Loucy (cell line): ENCODE measurements at regions not wholly inside any gene's neighbourhood (a gene's known extent, or its start where the extent isn't known, plus 50 kb on each side); places are given as distances from the start of the nearest gene placed in this dataset.

ENCODE experiments used
- H2AFZ ChIP-seq: fragments of 200-600 bp; sonication (generic); 2 replicates; pipeline ENCODE4 v1.6.0; 2016; ENCODE audit warnings: antibody characterized with exemption, mild to moderate bottlenecking, low read length, moderate library complexity
- H3F3A ChIP-seq: fragments of 200-600 bp; 2 replicates; pipeline ENCODE4 v1.6.0; 2016; ENCODE audit warnings: antibody characterized with exemption, low read depth, mild to moderate bottlenecking
- H3K27me3 ChIP-seq: fragments of 200-600 bp; sonication (generic); 2 replicates; pipeline ENCODE4 v1.6.1; 2014; ENCODE audit warnings: low read length, mild to moderate bottlenecking; ENCODE audit not compliant: insufficient read depth, poor library complexity, severe bottlenecking
- H3K36me3 ChIP-seq: fragments of 200-600 bp; sonication (generic); 2 replicates; pipeline ENCODE4 v1.6.1; 2016; ENCODE audit warnings: low read length; ENCODE audit not compliant: insufficient read depth
- H3K4me1 ChIP-seq: fragments of 200-600 bp; sonication (generic); 2 replicates; pipeline ENCODE4 v1.5.1; 2014; ENCODE audit warnings: low read length, mild to moderate bottlenecking; ENCODE audit not compliant: insufficient read depth, poor library complexity, severe bottlenecking
- H3K4me2 ChIP-seq: fragments of 200-600 bp; sonication (generic); 2 replicates; pipeline ENCODE4 v1.6.0; 2014; ENCODE audit warnings: antibody characterized with exemption, low read length, low read depth, mild to moderate bottlenecking; ENCODE audit not compliant: poor library complexity, severe bottlenecking
- H3K4me3 ChIP-seq: fragments of 200-600 bp; sonication (generic); 2 replicates; pipeline ENCODE4 v1.5.1; 2014; ENCODE audit warnings: low read length, mild to moderate bottlenecking, mixed read lengths; ENCODE audit not compliant: poor library complexity, severe bottlenecking
- H3K79me2 ChIP-seq: fragments of 200-600 bp; sonication (generic); 2 replicates; pipeline ENCODE4 v1.6.1; 2014; ENCODE audit warnings: low read length; ENCODE audit not compliant: insufficient read depth
- H3K9ac ChIP-seq: fragments of 200-600 bp; sonication (generic); 2 replicates; pipeline ENCODE4 v1.6.0; 2014; ENCODE audit warnings: mild to moderate bottlenecking, low read depth, low read length, moderate library complexity; ENCODE audit not compliant: poor library complexity, severe bottlenecking
- H3K9me2 ChIP-seq: fragments of 200-600 bp; sonication (generic); replicated peaks from 2 replicates; pipeline ENCODE4 v1.6.1; 2016; ENCODE audit warnings: low read depth, low read length, mixed read lengths
- H3K9me3 ChIP-seq: fragments of 200-600 bp; sonication (generic); 2 replicates; pipeline ENCODE4 v1.6.1; 2014; ENCODE audit warnings: mild to moderate bottlenecking, antibody characterized with exemption, low read length, low read depth; ENCODE audit not compliant: insufficient read depth
- H4K20me1 ChIP-seq: fragments of 200-600 bp; sonication (generic); 2 replicates; pipeline ENCODE4 v1.6.0; 2014; ENCODE audit warnings: antibody characterized with exemption, low read length, mild to moderate bottlenecking; ENCODE audit not compliant: insufficient read depth, poor library complexity, severe bottlenecking
- CTCF ChIP-seq: fragments of 200-600 bp; sonication (generic); conservative IDR thresholded peaks from 2 replicates; pipeline ENCODE4 v1.5.1; 2014; ENCODE audit warnings: mild to moderate bottlenecking, antibody characterized with exemption, low read length
- EZH2phosphoT487 ChIP-seq: fragments of 200-600 bp; IDR thresholded peaks from 2 replicates; pipeline ENCODE4 v1.6.1; 2018; ENCODE audit warnings: antibody characterized with exemption, mild to moderate bottlenecking, moderate library complexity, borderline replicate concordance

DNA sequence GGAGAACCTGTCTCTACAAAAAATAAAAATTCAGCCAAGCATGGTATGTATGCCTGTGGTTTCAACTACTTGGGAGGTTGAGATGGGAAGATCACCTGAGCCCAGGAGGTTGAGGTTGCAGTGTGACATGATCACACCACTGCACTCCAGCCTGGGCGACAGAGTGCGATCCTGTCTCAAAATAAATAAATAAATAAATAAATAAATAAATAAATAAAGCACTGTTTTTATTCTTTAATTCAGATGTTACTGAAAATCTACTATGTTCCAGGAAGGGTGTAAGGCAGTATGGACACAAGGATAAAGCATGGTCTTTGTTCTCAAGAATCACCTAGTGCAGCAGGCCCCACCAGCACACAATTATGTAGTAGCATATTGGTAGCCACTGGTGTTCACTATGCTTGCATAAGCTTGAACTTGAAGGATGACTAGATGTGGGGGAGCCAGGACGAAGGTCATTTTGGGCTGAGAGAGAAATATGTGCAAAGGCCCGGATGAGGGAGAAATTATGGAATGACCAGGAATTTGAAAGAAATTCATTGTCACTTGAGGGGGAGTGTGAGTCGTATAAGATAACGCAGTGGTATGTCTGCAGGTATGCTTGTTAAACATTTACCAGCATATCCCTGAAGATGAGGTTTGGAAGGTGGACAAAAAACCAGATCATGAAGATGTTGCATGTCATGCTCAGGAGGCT, 70.2 kb upstream of the CD180 start:
- H3K4me1 ChIP-seq = no peaks in the 10 kb centered on the region
- H3F3A ChIP-seq = no peaks in the 10 kb centered on the region
- no peaks in the 10 kb centered on the region for H3K27me3 ChIP-seq
- no peaks in the 10 kb centered on the region for H3K9me2 ChIP-seq
- no peaks in the 10 kb centered on the region for H3K79me2 ChIP-seq
- no peak overlapping the region for H3K4me3 ChIP-seq
- no peaks in the 10 kb centered on the region for H4K20me1 ChIP-seq
- no peak overlapping the region for H3K9ac ChIP-seq
- no peaks in the 10 kb centered on the region for H3K36me3 ChIP-seq
- H2AFZ ChIP-seq = no peak overlapping the region
- H3K4me2 ChIP-seq = no peak overlapping the region
- TF ChIP-seq CTCF (no peak), EZH2phosphoT487 (no peak)
- H3K9me3 ChIP-seq = no peaks in the 10 kb centered on the region

GRCh38 chr5:67265951-67266350, 69.4 kb upstream of the CD180 start:
- TF ChIP-seq CTCF (no peak), EZH2phosphoT487 (no peak)
- no peaks in the 10 kb centered on the region for H3K9me3 ChIP-seq
- no peak overlapping the region for H3K4me3 ChIP-seq
- no peak overlapping the region for H3K4me2 ChIP-seq
- no peaks in the 10 kb centered on the region for H4K20me1 ChIP-seq
- H3K27me3 ChIP-seq = no peaks in the 10 kb centered on the region
- H3K9ac ChIP-seq = no peak overlapping the region
- no peaks in the 10 kb centered on the region for H3K9me2 ChIP-seq
- no peaks in the 10 kb centered on the region for H3K4me1 ChIP-seq
- no peak overlapping the region for H2AFZ ChIP-seq
- H3F3A ChIP-seq = no peaks in the 10 kb centered on the region
- no peaks in the 10 kb centered on the region for H3K79me2 ChIP-seq
- no peaks in the 10 kb centered on the region for H3K36me3 ChIP-seq

GRCh38 chr5:67263656-67264408, 67.2 kb upstream of the CD180 start:
- Histone ChIP-seq H3F3A (no peaks in the 10 kb centered on the region), H4K20me1 (no peaks in the 10 kb centered on the region), H3K9ac (no peak overlapping the region), H3K36me3 (no peaks in the 10 kb centered on the region), H3K4me3 (no peak overlapping the region), H3K4me2 (no peak overlapping the region), H3K4me1 (peaks cover 8% of the 10 kb centered on the region), H3K27me3 (no peaks in the 10 kb centered on the region), H3K79me2 (no peaks in the 10 kb centered on the region), H3K9me2 (no peaks in the 10 kb centered on the region), H2AFZ (no peak overlapping the region), H3K9me3 (no peaks in the 10 kb centered on the region)
- TF ChIP-seq EZH2phosphoT487 = no peak
- TF ChIP-seq CTCF = no peak
